IMR-90 (cell line): ENCODE measurements at regions not wholly inside any gene's neighbourhood (a gene's known extent, or its start where the extent isn't known, plus 50 kb on each side); places are given as distances from the start of the nearest gene placed in this dataset.

Source experiments
- CTCF ChIP-seq: conservative IDR thresholded peaks from 2 replicates; pipeline ENCODE4 v1.5.1; 2012; ENCODE audit warnings: mild to moderate bottlenecking, low read depth, low read length, improper control_type of control experiment
- POLR2A ChIP-seq: IDR thresholded peaks from 2 replicates; pipeline ENCODE4 v1.6.1; 2012; ENCODE audit warnings: mild to moderate bottlenecking, low read depth, low read length

- TF ChIP-seq POLR2A: no peak
- TF ChIP-seq CTCF: no peak
These were observed 112.3 kb downstream of the ERMARD start for GRCh38 chr6:169863710-169864109.
